ENCODE measurements at regions not wholly inside any gene's neighbourhood (a gene's known extent, or its start where the extent isn't known, plus 50 kb on each side); places are given as distances from the start of the nearest gene placed in this dataset.

- TF ChIP-seq CTCF (IDR thresholded peaks at IDR 0.05) (no peak), POLR2A (IDR thresholded peaks at IDR 0.05) (no peak)
Observed at GRCh38 chr13:50537029-50537428, 306.5 kb downstream of the DLEU7 start.

All from heart left ventricle (tissue), 13 donors.